ENCODE measurements at regions not wholly inside any gene's neighbourhood (a gene's known extent, or its start where the extent isn't known, plus 50 kb on each side); places are given as distances from the start of the nearest gene placed in this dataset.

GRCh38 chr11:121931121-121931520 lies 184.9 kb downstream of the BLID start:
- WGBS, 2 donors, result 94 to 100% methylated on average over 2 of the region's 2 CpGs
- Histone ChIP-seq H3K27me3 (peaks cover 0 to 19% (median 0%) of the 10 kb centered on the region in 7 donors), H3K9me3 (no peaks in the 10 kb centered on the region), H3K4me3 (no peak overlapping the region), H3K36me3 (no peaks in the 10 kb centered on the region), H3K4me1 (peaks cover 0 to 22% (median 17%) of the 10 kb centered on the region in 9 donors), H3K27ac (no peak overlapping the region)
- TF ChIP-seq, protein P1, sequence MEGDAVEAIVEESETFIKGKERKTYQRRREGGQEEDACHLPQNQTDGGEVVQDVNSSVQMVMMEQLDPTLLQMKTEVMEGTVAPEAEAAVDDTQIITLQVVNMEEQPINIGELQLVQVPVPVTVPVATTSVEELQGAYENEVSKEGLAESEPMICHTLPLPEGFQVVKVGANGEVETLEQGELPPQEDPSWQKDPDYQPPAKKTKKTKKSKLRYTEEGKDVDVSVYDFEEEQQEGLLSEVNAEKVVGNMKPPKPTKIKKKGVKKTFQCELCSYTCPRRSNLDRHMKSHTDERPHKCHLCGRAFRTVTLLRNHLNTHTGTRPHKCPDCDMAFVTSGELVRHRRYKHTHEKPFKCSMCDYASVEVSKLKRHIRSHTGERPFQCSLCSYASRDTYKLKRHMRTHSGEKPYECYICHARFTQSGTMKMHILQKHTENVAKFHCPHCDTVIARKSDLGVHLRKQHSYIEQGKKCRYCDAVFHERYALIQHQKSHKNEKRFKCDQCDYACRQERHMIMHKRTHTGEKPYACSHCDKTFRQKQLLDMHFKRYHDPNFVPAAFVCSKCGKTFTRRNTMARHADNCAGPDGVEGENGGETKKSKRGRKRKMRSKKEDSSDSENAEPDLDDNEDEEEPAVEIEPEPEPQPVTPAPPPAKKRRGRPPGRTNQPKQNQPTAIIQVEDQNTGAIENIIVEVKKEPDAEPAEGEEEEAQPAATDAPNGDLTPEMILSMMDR (IDR thresholded peaks at IDR 0.05), result no peak
- no peak for DNase-seq
- intact Hi-C loops (cut with DNase I), result no loop called here
- no peak for ATAC-seq

GRCh38 chr11:121930004-121930965 lies 185.7 kb downstream of the BLID start:
- Histone ChIP-seq H3K4me3 (peak overlapping the region; percentile 7 to 46 (median 40)), H3K36me3 (no peaks in the 10 kb centered on the region), H3K9me3 (no peaks in the 10 kb centered on the region), H3K27ac (peak overlapping the region in 8 of 10 donors; percentile 6 to 76 (median 45)), H3K4me1 (peaks cover 0 to 22% (median 17%) of the 10 kb centered on the region in 9 donors), H3K27me3 (peaks cover 0 to 19% (median 0%) of the 10 kb centered on the region in 7 donors)
- DNase-seq (no peak), ATAC-seq (peak in 5 of 8 donors; percentile 16 to 39 (median 35))
- TF ChIP-seq, protein P1 (IDR thresholded peaks at IDR 0.05), result no peak
- intact Hi-C loops (cut with DNase I), result no loop called here
- WGBS, 2 donors, result 30 to 32% methylated on average over 18 of the region's 18 CpGs

DNA sequence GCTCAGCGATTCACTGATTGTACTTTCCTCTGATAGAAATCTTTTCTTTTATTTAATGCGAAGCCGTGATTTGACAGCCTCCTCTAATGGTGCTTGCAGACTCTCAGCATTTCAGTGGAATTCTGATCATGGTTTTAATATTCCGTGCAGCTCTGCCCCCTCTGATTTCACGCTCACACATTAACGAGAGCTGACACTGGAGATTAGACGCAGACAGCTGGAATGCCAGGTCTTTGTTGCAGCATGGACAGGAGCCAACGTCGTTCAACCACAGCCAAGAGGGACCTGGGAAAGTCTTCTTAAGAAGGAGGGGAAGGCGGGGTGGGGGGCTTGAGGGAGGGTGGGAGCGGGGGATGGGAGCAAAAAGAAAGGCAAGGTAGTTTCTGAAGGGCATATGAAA lies 186.4 kb downstream of the BLID start:
- WGBS, 2 donors, result 0 to 2% methylated on average over 11 of the region's 11 CpGs
- H3K4me3 ChIP-seq, result peak overlapping the region; percentile 7 to 46 (median 40)
- DNase-seq (peak; percentile 35 to 40), ATAC-seq (peak; percentile 39 to 78 (median 52))
- TF ChIP-seq, protein P1 (IDR thresholded peaks at IDR 0.05), result no peak
- no peaks in the 10 kb centered on the region for H3K36me3 ChIP-seq
- peak overlapping the region in 6 of 10 donors; percentile 13 to 76 (median 50) for H3K27ac ChIP-seq
- no peaks in the 10 kb centered on the region for H3K9me3 ChIP-seq
- intact Hi-C loops (cut with DNase I), result no loop called here
- H3K27me3 ChIP-seq, result peaks cover 0 to 19% (median 0%) of the 10 kb centered on the region in 7 donors
- peaks cover 0 to 22% (median 17%) of the 10 kb centered on the region in 9 donors for H3K4me1 ChIP-seq

DNA sequence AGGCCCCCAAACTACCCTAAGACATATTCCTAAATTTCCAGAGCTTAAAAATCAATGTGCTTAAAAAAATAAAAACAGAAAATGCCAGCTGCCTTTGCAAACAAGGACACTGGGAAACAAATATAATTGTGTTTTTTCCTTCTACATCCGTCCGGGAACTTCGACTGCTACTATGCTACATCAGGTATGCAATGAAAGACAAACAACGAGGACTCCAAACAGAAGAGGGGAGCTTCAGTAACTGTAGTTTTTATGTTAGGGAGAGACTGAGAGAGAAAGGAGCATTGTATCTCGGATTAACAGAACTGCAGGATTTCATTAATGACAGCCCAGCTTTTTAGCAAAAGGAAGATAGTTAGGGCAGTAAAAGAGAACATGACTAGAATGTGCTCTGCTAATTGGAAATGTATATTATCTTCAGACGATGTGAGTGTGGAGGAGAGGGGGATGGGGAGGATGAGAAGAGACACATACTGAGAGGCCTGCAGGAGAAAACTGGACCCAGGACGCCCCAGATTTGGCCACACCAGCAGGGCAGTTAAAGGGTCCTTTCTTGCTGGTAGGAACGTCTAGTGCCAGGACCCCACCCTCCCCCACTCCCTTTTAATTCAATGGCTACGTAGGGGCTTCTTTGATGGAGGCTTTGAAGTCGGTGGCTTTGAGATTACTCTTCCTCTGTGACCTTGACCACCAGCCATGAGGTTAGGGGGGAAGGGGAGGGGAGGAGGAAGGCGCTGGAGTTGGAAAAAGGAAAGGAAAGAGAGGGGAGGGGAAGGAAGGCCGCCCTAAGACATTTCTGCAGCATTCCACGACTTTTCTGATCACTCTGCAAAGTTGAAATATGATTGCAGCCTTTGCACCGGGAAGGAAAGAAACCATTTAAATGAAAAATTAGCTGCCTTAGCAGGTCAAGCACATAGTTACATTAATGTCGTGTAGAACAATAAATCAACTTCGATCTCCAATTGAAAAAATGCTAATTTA lies 187.1 kb downstream of the BLID start:
- H3K36me3 ChIP-seq, result no peaks in the 10 kb centered on the region
- intact Hi-C loops (cut with DNase I), result no loop called here
- 34% methylated on average over 16 of the region's 16 CpGs for WGBS, 2 donors
- H3K27me3 ChIP-seq, result peaks cover 0 to 19% (median 0%) of the 10 kb centered on the region in 7 donors
- DNase-seq (no peak), ATAC-seq (peak in 2 of 8 donors; percentile 18 to 22)
- peak overlapping the region in 8 of 10 donors; percentile 17 to 46 (median 42) for H3K4me3 ChIP-seq
- TF ChIP-seq, protein P1 (IDR thresholded peaks at IDR 0.05), result no peak
- peaks cover 0 to 22% (median 17%) of the 10 kb centered on the region in 9 donors for H3K4me1 ChIP-seq
- H3K27ac ChIP-seq, result peak overlapping the region in 4 of 10 donors; percentile 13 to 76 (median 48)
- H3K9me3 ChIP-seq, result no peaks in the 10 kb centered on the region

Data from heart right ventricle (tissue), 16 donors.